ENCODE measurements at regions not wholly inside any gene's neighbourhood (a gene's known extent, or its start where the extent isn't known, plus 50 kb on each side); places are given as distances from the start of the nearest gene placed in this dataset.

DNA sequence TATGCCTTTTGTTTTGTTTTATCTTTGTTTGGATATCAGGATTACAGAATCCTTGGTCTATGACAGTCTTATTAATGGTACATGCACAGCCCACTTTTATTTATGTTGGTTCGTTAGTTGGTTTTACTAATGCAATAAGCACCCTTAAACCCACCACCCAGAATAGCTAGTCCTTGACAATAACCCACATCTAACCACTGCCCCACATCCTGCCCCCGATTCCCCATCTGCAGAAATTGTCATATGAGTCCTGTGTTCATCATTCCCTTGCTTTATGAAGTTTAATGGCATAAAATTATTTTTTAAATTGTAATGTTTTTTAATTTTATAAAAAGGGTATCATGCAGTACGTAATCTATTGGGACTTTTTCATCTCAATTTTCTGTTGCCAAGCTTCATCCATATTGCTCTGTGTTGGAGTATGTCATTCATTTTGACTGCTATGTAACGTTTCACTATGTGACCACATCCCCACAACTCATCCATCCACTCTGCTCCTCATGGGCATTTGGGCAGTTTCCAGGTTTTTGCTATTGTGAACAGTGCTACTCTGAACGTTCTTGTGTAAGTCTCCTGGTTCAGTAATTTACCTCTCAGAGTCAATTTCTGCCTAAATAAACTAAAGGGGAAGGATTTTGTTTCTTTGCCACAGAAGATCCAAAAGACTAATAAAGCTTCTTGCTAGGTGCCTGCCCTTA, 150.4 kb downstream of the MRPL14 start:
- Histone ChIP-seq H3K4me3 (no peak overlapping the region), H3K36me3 (no peaks in the 10 kb centered on the region), H3K27ac (no peak overlapping the region)

DNA sequence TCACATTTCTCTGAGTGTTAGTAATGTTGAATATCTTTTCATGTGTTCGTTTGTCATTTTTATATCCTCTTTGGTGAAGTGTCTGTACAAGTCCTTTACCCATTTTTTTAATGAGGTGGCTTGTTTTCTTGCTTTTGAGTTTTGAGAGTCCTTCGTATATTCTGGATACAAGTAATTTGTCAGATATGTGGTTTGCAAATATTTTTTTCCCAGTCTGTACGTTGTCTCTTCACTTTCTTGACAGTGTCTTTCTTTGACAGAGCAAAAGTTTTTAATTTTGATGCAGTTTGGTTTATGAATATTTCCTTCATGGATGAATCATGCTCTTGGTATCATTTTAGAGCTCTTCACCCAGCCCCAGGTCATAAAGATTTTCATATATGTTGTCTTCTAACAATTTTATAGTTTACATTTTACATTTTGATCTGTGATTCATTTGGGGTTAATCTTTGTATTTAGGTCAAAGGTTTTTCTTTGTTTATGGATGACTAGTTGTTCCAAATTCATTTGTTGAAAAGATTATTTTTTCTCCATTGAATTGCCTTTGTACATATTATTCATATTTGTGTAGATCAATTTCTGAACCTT, 152.5 kb downstream of the MRPL14 start:
- H3K4me1 ChIP-seq: peaks cover 0 to 15% (median 2%) of the 10 kb centered on the region in 4 donors
- no peak overlapping the region for H3K4me3 ChIP-seq
- H3K27ac ChIP-seq: no peak overlapping the region
- no peaks in the 10 kb centered on the region for H3K36me3 ChIP-seq
- H3K27me3 ChIP-seq: no peaks in the 10 kb centered on the region
- no peaks in the 10 kb centered on the region for H3K9me3 ChIP-seq
- DNase-seq: no peak
- no peak for TF ChIP-seq POLR2A (IDR thresholded peaks at IDR 0.05)
- TF ChIP-seq, protein P1, sequence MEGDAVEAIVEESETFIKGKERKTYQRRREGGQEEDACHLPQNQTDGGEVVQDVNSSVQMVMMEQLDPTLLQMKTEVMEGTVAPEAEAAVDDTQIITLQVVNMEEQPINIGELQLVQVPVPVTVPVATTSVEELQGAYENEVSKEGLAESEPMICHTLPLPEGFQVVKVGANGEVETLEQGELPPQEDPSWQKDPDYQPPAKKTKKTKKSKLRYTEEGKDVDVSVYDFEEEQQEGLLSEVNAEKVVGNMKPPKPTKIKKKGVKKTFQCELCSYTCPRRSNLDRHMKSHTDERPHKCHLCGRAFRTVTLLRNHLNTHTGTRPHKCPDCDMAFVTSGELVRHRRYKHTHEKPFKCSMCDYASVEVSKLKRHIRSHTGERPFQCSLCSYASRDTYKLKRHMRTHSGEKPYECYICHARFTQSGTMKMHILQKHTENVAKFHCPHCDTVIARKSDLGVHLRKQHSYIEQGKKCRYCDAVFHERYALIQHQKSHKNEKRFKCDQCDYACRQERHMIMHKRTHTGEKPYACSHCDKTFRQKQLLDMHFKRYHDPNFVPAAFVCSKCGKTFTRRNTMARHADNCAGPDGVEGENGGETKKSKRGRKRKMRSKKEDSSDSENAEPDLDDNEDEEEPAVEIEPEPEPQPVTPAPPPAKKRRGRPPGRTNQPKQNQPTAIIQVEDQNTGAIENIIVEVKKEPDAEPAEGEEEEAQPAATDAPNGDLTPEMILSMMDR (IDR thresholded peaks at IDR 0.05): no peak

More for the DNA sequence above, 150.4 kb downstream of the MRPL14 start:
- no peaks in the 10 kb centered on the region for H3K9me3 ChIP-seq
- H3K27me3 ChIP-seq: no peaks in the 10 kb centered on the region
- TF ChIP-seq, protein P1 (IDR thresholded peaks at IDR 0.05): no peak
- TF ChIP-seq POLR2A (IDR thresholded peaks at IDR 0.05): no peak
- no peak for DNase-seq
- H3K4me1 ChIP-seq: peaks cover 0 to 15% (median 2%) of the 10 kb centered on the region in 4 donors

DNA sequence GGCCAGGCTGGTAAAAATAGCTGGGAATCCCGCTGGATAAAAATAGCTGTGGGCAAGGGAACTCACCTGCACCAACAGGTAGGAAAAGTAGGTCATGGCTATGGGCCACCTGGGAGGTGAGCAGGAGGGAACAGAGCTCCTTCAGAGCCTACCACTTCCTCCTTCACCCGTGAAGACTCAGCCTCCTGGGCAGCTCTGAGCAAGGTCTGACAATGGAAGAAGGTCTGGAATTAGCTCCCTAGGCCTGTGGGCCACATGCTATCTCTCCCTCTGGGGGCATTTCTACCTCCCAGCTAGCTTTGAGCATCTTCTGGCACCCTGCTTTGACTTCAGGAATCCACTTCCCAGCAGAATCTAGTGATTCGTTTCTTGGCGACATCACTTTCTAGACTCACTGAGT, 153.9 kb downstream of the MRPL14 start:
- Histone ChIP-seq H3K4me3 (no peak overlapping the region), H3K4me1 (peaks cover 0 to 15% (median 2%) of the 10 kb centered on the region in 4 donors), H3K27me3 (no peaks in the 10 kb centered on the region), H3K27ac (no peak overlapping the region), H3K9me3 (no peaks in the 10 kb centered on the region), H3K36me3 (no peaks in the 10 kb centered on the region)
- peak in 2 of 3 donors; percentile 30 for DNase-seq
- TF ChIP-seq, protein P1 (IDR thresholded peaks at IDR 0.05): no peak
- no peak for TF ChIP-seq POLR2A (IDR thresholded peaks at IDR 0.05)

DNA sequence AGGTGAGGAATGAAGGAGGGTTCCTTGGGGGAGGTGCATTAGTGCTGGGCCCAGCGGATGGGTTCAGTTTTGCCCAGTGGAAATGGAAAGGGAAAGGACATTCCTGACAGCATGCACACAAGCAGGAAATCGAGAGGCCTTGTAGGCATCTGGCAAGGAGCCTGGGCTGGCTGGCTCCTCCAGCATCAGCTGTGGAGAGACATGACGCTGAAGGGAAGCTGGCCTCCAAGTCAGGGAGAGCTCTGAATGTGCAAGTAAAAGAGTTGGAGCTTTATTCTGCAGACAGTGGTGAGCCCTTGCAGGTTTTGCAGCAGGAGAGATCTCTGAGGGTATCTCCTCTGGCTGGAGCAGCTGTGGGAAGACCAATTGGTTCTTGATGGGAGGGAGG, 154.3 kb downstream of the MRPL14 start:
- H3K4me3 ChIP-seq: no peak overlapping the region
- peaks cover 0 to 15% (median 2%) of the 10 kb centered on the region in 4 donors for H3K4me1 ChIP-seq
- no peaks in the 10 kb centered on the region for H3K36me3 ChIP-seq
- H3K9me3 ChIP-seq: no peaks in the 10 kb centered on the region
- no peaks in the 10 kb centered on the region for H3K27me3 ChIP-seq
- H3K27ac ChIP-seq: peak overlapping the region in 2 of 4 donors; percentile 25 to 44
- DNase-seq: peak; percentile 18 to 58 (median 49)
- TF ChIP-seq, protein P1 (IDR thresholded peaks at IDR 0.05): no peak
- no peak for TF ChIP-seq POLR2A (IDR thresholded peaks at IDR 0.05)

DNA sequence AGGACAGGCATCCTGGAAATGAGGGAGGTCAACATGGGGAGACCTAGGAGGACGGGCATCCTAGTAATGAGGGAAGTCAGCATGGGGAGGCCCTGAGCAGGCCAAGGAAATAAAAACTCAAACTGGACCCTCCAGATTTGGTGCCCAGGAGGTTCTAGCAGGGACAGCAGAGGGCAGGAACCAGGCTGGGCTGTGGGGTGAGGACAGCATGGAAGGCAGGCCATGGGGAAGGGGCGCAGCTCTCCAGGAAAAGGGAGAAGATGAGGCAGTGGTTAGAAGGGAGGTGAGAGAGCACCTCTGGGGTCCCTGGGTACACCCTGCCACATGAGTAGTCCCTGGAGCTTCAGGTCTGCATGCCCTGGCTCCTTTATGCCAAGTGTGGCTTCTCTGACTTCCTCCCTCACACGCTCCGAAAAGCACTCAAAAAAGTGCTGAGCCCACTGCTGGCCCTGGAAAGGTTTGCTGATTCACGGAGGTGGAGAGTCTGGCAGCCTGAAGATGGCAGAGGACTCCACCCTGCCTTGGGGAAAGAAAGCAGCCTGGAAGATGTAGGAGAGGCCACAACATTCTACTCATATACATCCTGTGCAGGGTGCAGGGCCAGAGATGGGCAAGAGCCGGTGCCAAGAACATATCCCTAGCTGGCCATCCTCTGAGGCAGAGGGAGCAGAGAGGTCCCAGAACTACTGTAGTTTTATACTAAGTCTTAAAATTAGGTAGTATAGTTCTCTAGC, 154.9 kb downstream of the MRPL14 start:
- Histone ChIP-seq H3K4me1 (peaks cover 0 to 15% (median under 1%) of the 10 kb centered on the region in 4 donors), H3K27me3 (no peaks in the 10 kb centered on the region), H3K9me3 (no peaks in the 10 kb centered on the region), H3K27ac (peak overlapping the region in 2 of 4 donors; percentile 25 to 44), H3K36me3 (no peaks in the 10 kb centered on the region), H3K4me3 (no peak overlapping the region)
- peak in 1 of 3 donors; percentile 40 for DNase-seq
- TF ChIP-seq, protein P1 (IDR thresholded peaks at IDR 0.05): no peak
- no peak for TF ChIP-seq POLR2A (IDR thresholded peaks at IDR 0.05)
